ENCODE measurements at regions not wholly inside any gene's neighbourhood (a gene's known extent, or its start where the extent isn't known, plus 50 kb on each side); places are given as distances from the start of the nearest gene placed in this dataset.

GRCh38 chr9:89664896-89665329 is 60.1 kb downstream of the GADD45G start:
- POLR2A ChIA-PET: no interaction called here
- CTCF ChIA-PET: interaction anchor here (0.5 to 1.2 kb wide), 3 partner anchors 71 to 439 kb away, joined by 3 read pairs; no protein-coding TSS in a partner anchor
- H3K27ac ChIP-seq (ENCODE audit: extremely low read depth, low read depth, low read length): no peak overlapping the region

DNA sequence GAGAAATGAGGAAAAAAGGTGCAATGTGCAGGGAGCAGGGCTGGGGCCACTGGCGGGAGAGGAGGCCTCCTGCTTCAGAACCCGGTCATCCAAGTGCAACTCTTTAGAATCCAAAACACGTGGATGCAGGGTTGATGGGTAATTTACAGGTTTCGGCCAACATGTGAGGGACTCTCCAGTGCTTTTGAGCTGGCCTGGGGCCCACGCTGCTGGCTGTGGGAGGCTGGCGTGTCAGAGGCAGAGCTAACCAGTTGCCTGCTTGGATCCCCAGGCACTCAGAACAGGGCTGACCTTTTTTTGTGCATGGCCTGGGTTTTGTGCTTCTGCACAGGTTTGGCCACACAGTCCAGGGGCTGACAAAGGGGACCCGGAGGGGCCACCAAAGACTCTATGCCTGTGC is 61.6 kb downstream of the GADD45G start:
- H3K4me1 ChIP-seq (ENCODE audit: control insufficient read depth, insufficient read depth, low read length): no peaks in the 10 kb centered on the region
- TF ChIP-seq OVOL3 (tag by site-specific recombination; IDR thresholded peaks at IDR 0.05): no peak
- TF ChIP-seq ZNF843 (tag by site-specific recombination; IDR thresholded peaks at IDR 0.05): no peak
- TF ChIP-seq ZFP37 (tag by site-specific recombination; IDR thresholded peaks at IDR 0.05): no peak
- TF ChIP-seq KLF10 (tag by site-specific recombination; IDR thresholded peaks at IDR 0.05): no peak
- TF ChIP-seq PRDM1 (tag by site-specific recombination; IDR thresholded peaks at IDR 0.05): no peak
- TF ChIP-seq RBAK (tag by site-specific recombination; IDR thresholded peaks at IDR 0.05): no peak
- TF ChIP-seq MYNN (tag by site-specific recombination; IDR thresholded peaks at IDR 0.05; ENCODE audit: borderline replicate concordance): no peak
- no peak for TF ChIP-seq SP2 (tag by site-specific recombination; IDR thresholded peaks at IDR 0.05)
- TF ChIP-seq, protein P1, sequence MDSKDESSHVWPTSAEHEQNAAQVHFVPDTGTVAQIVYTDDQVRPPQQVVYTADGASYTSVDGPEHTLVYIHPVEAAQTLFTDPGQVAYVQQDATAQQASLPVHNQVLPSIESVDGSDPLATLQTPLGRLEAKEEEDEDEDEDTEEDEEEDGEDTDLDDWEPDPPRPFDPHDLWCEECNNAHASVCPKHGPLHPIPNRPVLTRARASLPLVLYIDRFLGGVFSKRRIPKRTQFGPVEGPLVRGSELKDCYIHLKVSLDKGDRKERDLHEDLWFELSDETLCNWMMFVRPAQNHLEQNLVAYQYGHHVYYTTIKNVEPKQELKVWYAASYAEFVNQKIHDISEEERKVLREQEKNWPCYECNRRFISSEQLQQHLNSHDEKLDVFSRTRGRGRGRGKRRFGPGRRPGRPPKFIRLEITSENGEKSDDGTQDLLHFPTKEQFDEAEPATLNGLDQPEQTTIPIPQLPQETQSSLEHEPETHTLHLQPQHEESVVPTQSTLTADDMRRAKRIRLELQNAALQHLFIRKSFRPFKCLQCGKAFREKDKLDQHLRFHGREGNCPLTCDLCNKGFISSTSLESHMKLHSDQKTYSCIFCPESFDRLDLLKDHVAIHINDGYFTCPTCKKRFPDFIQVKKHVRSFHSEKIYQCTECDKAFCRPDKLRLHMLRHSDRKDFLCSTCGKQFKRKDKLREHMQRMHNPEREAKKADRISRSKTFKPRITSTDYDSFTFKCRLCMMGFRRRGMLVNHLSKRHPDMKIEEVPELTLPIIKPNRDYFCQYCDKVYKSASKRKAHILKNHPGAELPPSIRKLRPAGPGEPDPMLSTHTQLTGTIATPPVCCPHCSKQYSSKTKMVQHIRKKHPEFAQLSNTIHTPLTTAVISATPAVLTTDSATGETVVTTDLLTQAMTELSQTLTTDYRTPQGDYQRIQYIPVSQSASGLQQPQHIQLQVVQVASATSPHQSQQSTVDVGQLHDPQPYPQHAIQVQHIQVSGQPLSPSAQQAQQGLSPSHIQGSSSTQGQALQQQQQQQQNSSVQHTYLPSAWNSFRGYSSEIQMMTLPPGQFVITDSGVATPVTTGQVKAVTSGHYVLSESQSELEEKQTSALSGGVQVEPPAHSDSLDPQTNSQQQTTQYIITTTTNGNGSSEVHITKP (tag by site-specific recombination; IDR thresholded peaks at IDR 0.05): no peak
- TF ChIP-seq ZNF571 (tag by site-specific recombination; IDR thresholded peaks at IDR 0.05): no peak
- no peak for TF ChIP-seq ZNF37A (tag by site-specific recombination; IDR thresholded peaks at IDR 0.05)
- no peak for TF ChIP-seq GLI4 (tag by site-specific recombination; IDR thresholded peaks at IDR 0.05)
- TF ChIP-seq ZNF645 (tag by site-specific recombination; IDR thresholded peaks at IDR 0.05): no peak
- no peak for TF ChIP-seq ZBTB10 (tag by site-specific recombination; IDR thresholded peaks at IDR 0.05)
- TF ChIP-seq, protein P2, sequence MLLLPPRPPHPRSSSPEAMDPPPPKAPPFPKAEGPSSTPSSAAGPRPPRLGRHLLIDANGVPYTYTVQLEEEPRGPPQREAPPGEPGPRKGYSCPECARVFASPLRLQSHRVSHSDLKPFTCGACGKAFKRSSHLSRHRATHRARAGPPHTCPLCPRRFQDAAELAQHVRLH (tag by site-specific recombination; IDR thresholded peaks at IDR 0.05): no peak
- ChIA-PET POLR2A (no interaction called here), CTCF (interaction anchor here (0.6 kb wide), 1 partner anchor 39 kb away, joined by 3 read pairs; no protein-coding TSS in a partner anchor)
- no peak overlapping the region for H3K4me3 ChIP-seq (ENCODE audit: low read depth, low read length)
- no peaks in the 10 kb centered on the region for H3K9me3 ChIP-seq (ENCODE audit: control insufficient read depth, insufficient read depth, low read depth, low read length)
- no peaks in the 10 kb centered on the region for H3K36me3 ChIP-seq (ENCODE audit: control insufficient read depth in 2 of 2, insufficient read depth in 1 of 2, low read length in 2 of 2)
- H3K27ac ChIP-seq (ENCODE audit: extremely low read depth, low read depth, low read length): no peak overlapping the region

More at GRCh38 chr9:89664896-89665329, 60.1 kb downstream of the GADD45G start:
- no peak overlapping the region for H3K4me3 ChIP-seq (ENCODE audit: low read depth, low read length)
- H3K9me3 ChIP-seq (ENCODE audit: control insufficient read depth, insufficient read depth, low read depth, low read length): no peaks in the 10 kb centered on the region
- H3K4me1 ChIP-seq (ENCODE audit: control insufficient read depth, insufficient read depth, low read length): no peaks in the 10 kb centered on the region
- H3K36me3 ChIP-seq (ENCODE audit: control insufficient read depth in 2 of 2, insufficient read depth in 1 of 2, low read length in 2 of 2): no peaks in the 10 kb centered on the region
- TF ChIP-seq RBAK (tag by site-specific recombination; IDR thresholded peaks at IDR 0.05) (no peak), ZNF792 (tag by site-specific recombination; IDR thresholded peaks at IDR 0.05) (no peak), ZSCAN23 (tag by site-specific recombination; IDR thresholded peaks at IDR 0.05) (no peak)
